ENCODE measurements at regions not wholly inside any gene's neighbourhood (a gene's known extent, or its start where the extent isn't known, plus 50 kb on each side); places are given as distances from the start of the nearest gene placed in this dataset.
"Not testable (repeated sequence)": the region's sequence is repeated elsewhere in the genome, so short reads cannot be mapped to it uniquely, and the experiment has no call there.

GRCh38 chr12:73547421-73547820, 990.2 kb upstream of the ATXN7L3B start:
- no peak for DNase-seq

GRCh38 chr12:73585136-73585535, 952.5 kb upstream of the ATXN7L3B start:
- DNase-seq: no peak

- DNase-seq: no peak
Measured at GRCh38 chr12:73589220-73589619, 948.4 kb upstream of the ATXN7L3B start.

GRCh38 chr12:73598626-73599025, 939.0 kb upstream of the ATXN7L3B start:
- DNase-seq: no peak

GRCh38 chr12:73599268-73599667, 938.4 kb upstream of the ATXN7L3B start:
- no peak for DNase-seq

- DNase-seq: not testable (repeated sequence)
Measured at GRCh38 chr12:73605925-73606324, 931.7 kb upstream of the ATXN7L3B start.

- DNase-seq: no peak
Measured at GRCh38 chr12:73612551-73612950, 925.1 kb upstream of the ATXN7L3B start.

GRCh38 chr12:73623421-73623820, 914.2 kb upstream of the ATXN7L3B start:
- no peak for DNase-seq

- DNase-seq: no peak
Measured at GRCh38 chr12:73625226-73625625, 912.4 kb upstream of the ATXN7L3B start.

- no peak for DNase-seq
Measured at GRCh38 chr12:73629171-73629570, 908.5 kb upstream of the ATXN7L3B start.

- no peak for DNase-seq
Measured at GRCh38 chr12:73629893-73630831, 907.5 kb upstream of the ATXN7L3B start.

GRCh38 chr12:73632191-73632590, 905.4 kb upstream of the ATXN7L3B start:
- DNase-seq: no peak

GRCh38 chr12:73632661-73633060, 905.0 kb upstream of the ATXN7L3B start:
- no peak for DNase-seq

GRCh38 chr12:73639397-73639796, 898.2 kb upstream of the ATXN7L3B start:
- DNase-seq: not testable (repeated sequence)

- DNase-seq: no peak
Measured at GRCh38 chr12:73656375-73656774, 881.3 kb upstream of the ATXN7L3B start.

GRCh38 chr12:73659802-73660201, 877.8 kb upstream of the ATXN7L3B start:
- no peak for DNase-seq

- DNase-seq: no peak
Measured at GRCh38 chr12:73665193-73665592, 872.4 kb upstream of the ATXN7L3B start.

GRCh38 chr12:73671550-73671949, 866.1 kb upstream of the ATXN7L3B start:
- DNase-seq: peak; percentile 8

- no peak for DNase-seq
Measured at GRCh38 chr12:73677520-73678291, 859.9 kb upstream of the ATXN7L3B start.

- DNase-seq: no peak
Measured at GRCh38 chr12:73678335-73678734, 859.3 kb upstream of the ATXN7L3B start.

- no peak for DNase-seq
Measured at GRCh38 chr12:73699318-73699717, 838.3 kb upstream of the ATXN7L3B start.

- no peak for DNase-seq
Measured at GRCh38 chr12:73714655-73715054, 823.0 kb upstream of the ATXN7L3B start.

GRCh38 chr12:73716143-73716542, 821.5 kb upstream of the ATXN7L3B start:
- DNase-seq: not testable (repeated sequence)

- DNase-seq: no peak
Measured at GRCh38 chr12:73719223-73719622, 818.4 kb upstream of the ATXN7L3B start.

All from NCI-H510A (cell line).